HEK293T (cell line): ENCODE measurements at regions not wholly inside any gene's neighbourhood (a gene's known extent, or its start where the extent isn't known, plus 50 kb on each side); places are given as distances from the start of the nearest gene placed in this dataset.

Source experiments
- ARNT ChIP-seq: fragments of 450-650 bp; IDR thresholded peaks from 2 replicates; pipeline ENCODE4 v1.6.1; 2017; ENCODE audit warnings: mild to moderate bottlenecking
- BHLHE40 ChIP-seq: fragments of 450-650 bp; IDR thresholded peaks from 2 replicates; pipeline ENCODE4 v1.6.1; 2016; ENCODE audit warnings: mild to moderate bottlenecking, moderate library complexity, borderline replicate concordance
- ELF4 ChIP-seq: fragments of 450-650 bp; IDR thresholded peaks from 2 replicates; pipeline ENCODE4 v1.6.1; 2017; ENCODE audit warnings: antibody characterized with exemption
- FOXA1 ChIP-seq: fragments of 450-650 bp; IDR thresholded peaks from 2 replicates; pipeline ENCODE4 v1.6.1; 2016; ENCODE audit warnings: mild to moderate bottlenecking
- FOXK2 ChIP-seq: fragments of 450-650 bp; IDR thresholded peaks from 2 replicates; pipeline ENCODE4 v1.6.1; 2016; ENCODE audit warnings: mild to moderate bottlenecking
- FOXM1 ChIP-seq: fragments of 450-650 bp; IDR thresholded peaks from 2 replicates; pipeline ENCODE4 v1.6.1; 2017; ENCODE audit warnings: mild to moderate bottlenecking, borderline replicate concordance
- HDGF ChIP-seq: fragments of 450-650 bp; IDR thresholded peaks from 2 replicates; pipeline ENCODE4 v1.6.1; 2017; ENCODE audit warnings: antibody characterized with exemption, borderline replicate concordance
- L3MBTL2 ChIP-seq: fragments of 450-650 bp; conservative IDR thresholded peaks from 2 replicates; pipeline ENCODE4 v1.6.1; 2016; ENCODE audit warnings: mild to moderate bottlenecking
- LEF1 ChIP-seq: fragments of 450-650 bp; IDR thresholded peaks from 2 replicates; pipeline ENCODE4 v1.6.1; 2017; ENCODE audit warnings: mild to moderate bottlenecking, borderline replicate concordance
- NFRKB ChIP-seq: fragments of 450-650 bp; IDR thresholded peaks from 2 replicates; pipeline ENCODE4 v1.6.1; 2016; ENCODE audit warnings: mild to moderate bottlenecking, moderate library complexity
- SP1 ChIP-seq: fragments of 450-650 bp; IDR thresholded peaks from 2 replicates; pipeline ENCODE4 v1.6.1; 2017
- SUZ12 ChIP-seq: fragments of 450-650 bp; IDR thresholded peaks from 2 replicates; pipeline ENCODE4 v1.6.1; 2016; ENCODE audit warnings: mild to moderate bottlenecking
- TARDBP ChIP-seq: fragments of 450-650 bp; IDR thresholded peaks from 2 replicates; pipeline ENCODE4 v1.6.1; 2016
- ZNF384 ChIP-seq: fragments of 450-650 bp; IDR thresholded peaks from 2 replicates; pipeline ENCODE4 v1.6.1; 2016

GRCh38 chr12:42730291-42730690 lies 140.7 kb upstream of the PRICKLE1 start:
- no peak for TF ChIP-seq BHLHE40
- TF ChIP-seq ARNT: no peak
- TF ChIP-seq FOXK2: no peak
- TF ChIP-seq FOXA1: no peak
- TF ChIP-seq SP1: no peak
- no peak for TF ChIP-seq SUZ12
- TF ChIP-seq ELF4: no peak
- no peak for TF ChIP-seq HDGF
- TF ChIP-seq ZNF384: no peak
- TF ChIP-seq LEF1: no peak
- TF ChIP-seq L3MBTL2: no peak
- no peak for TF ChIP-seq NFRKB
- no peak for TF ChIP-seq FOXM1
- no peak for TF ChIP-seq TARDBP
